Fibroblast of peridontal ligament (primary cell): ENCODE measurements at regions not wholly inside any gene's neighbourhood (a gene's known extent, or its start where the extent isn't known, plus 50 kb on each side); places are given as distances from the start of the nearest gene placed in this dataset.

ENCODE experiments used
- DNase-seq: peaks from one replicate; pipeline ENCODE4 v3.0.0-alpha.2; 2010; ENCODE audit errors: extremely low read depth

- DNase-seq: no peak
Measured at GRCh38 chr10:2262878-2263277, 525.6 kb upstream of the ADARB2 start.

GRCh38 chr10:2262333-2262732 lies 525.0 kb upstream of the ADARB2 start:
- DNase-seq: no peak

GRCh38 chr10:2256241-2256640 lies 518.9 kb upstream of the ADARB2 start:
- no peak for DNase-seq

GRCh38 chr10:2252096-2252495 lies 514.8 kb upstream of the ADARB2 start:
- no peak for DNase-seq

GRCh38 chr10:2251631-2252030 lies 514.3 kb upstream of the ADARB2 start:
- DNase-seq: no peak

GRCh38 chr10:2246747-2247146 lies 509.4 kb upstream of the ADARB2 start:
- DNase-seq: no peak

GRCh38 chr10:2245580-2245979 lies 508.3 kb upstream of the ADARB2 start:
- no peak for DNase-seq

- DNase-seq: no peak
Measured at GRCh38 chr10:2244471-2244870, 507.1 kb upstream of the ADARB2 start.

GRCh38 chr10:2236876-2237275 lies 499.6 kb upstream of the ADARB2 start:
- DNase-seq: no peak

- DNase-seq: no peak
Measured at GRCh38 chr10:2232479-2232878, 495.2 kb upstream of the ADARB2 start.

- no peak for DNase-seq
Measured at GRCh38 chr10:2230478-2230877, 493.2 kb upstream of the ADARB2 start.

- DNase-seq: no peak
Measured at GRCh38 chr10:2228320-2228901, 491.1 kb upstream of the ADARB2 start.

- DNase-seq: no peak
Measured at GRCh38 chr10:2225609-2226008, 488.3 kb upstream of the ADARB2 start.

- DNase-seq: no peak
Measured at GRCh38 chr10:2223548-2224320, 486.4 kb upstream of the ADARB2 start.

- no peak for DNase-seq
Measured at GRCh38 chr10:2222631-2223030, 485.3 kb upstream of the ADARB2 start.

GRCh38 chr10:2214805-2215204 lies 477.5 kb upstream of the ADARB2 start:
- DNase-seq: no peak

GRCh38 chr10:2214092-2214491 lies 476.8 kb upstream of the ADARB2 start:
- DNase-seq: no peak

GRCh38 chr10:2212244-2212834 lies 475.0 kb upstream of the ADARB2 start:
- DNase-seq: no peak

GRCh38 chr10:2210088-2210487 lies 472.8 kb upstream of the ADARB2 start:
- DNase-seq: no peak

- no peak for DNase-seq
Measured at GRCh38 chr10:2208106-2208505, 470.8 kb upstream of the ADARB2 start.

GRCh38 chr10:2207246-2207922 lies 470.1 kb upstream of the ADARB2 start:
- DNase-seq: no peak

GRCh38 chr10:2205406-2205805 lies 468.1 kb upstream of the ADARB2 start:
- no peak for DNase-seq

GRCh38 chr10:2202401-2202800 lies 465.1 kb upstream of the ADARB2 start:
- DNase-seq: no peak
